PC-3 (cell line): ENCODE measurements at regions not wholly inside any gene's neighbourhood (a gene's known extent, or its start where the extent isn't known, plus 50 kb on each side); places are given as distances from the start of the nearest gene placed in this dataset.

Source experiments
- ATAC-seq: fragments of 200-7000 bp; cut with Tn5 transposase; 2 replicates; pipeline ENCODE4 v1.9.1; 2020; ENCODE audit warnings: mild to moderate bottlenecking, moderate library complexity
- BruUV-seq: library from RNA; stranded (reverse); fragments of 400-500 nt; replicated peaks from 2 replicates; lab custom pipeline; 2021; lab: Mats Ljungman, UMichigan
- CTCF ChIA-PET: fragments of 300-600 bp; sonication (Branson Sonifier 250); formaldehyde crosslinking; loops from one replicate; lab custom pipeline; 2022; ENCODE audit warnings: antibody characterized with exemption; lab: Charles Lee
- POLR2A ChIA-PET: fragments of 300-600 bp; sonication (Branson Sonifier 250); formaldehyde crosslinking; loops from one replicate; lab custom pipeline; 2022; ENCODE audit warnings: antibody characterized with exemption; ENCODE audit not compliant: unreplicated experiment; lab: Charles Lee
- DNase-seq: peaks from one replicate; pipeline ENCODE4 v3.0.0-alpha.2; 2015
- H2AFZ ChIP-seq: fragments of 300-600 bp; sonication (generic); 2 replicates; pipeline ENCODE4 v1.6.0; 2016; ENCODE audit warnings: antibody characterized with exemption, low read length
- H3F3A ChIP-seq: fragments of 300-600 bp; sonication (generic); one replicate; pipeline ENCODE4 v1.6.0; 2017; ENCODE audit warnings: antibody characterized with exemption, low read length, control low read depth, mild to moderate bottlenecking; ENCODE audit not compliant: unreplicated experiment
- H3K27ac ChIP-seq: fragments of 300-600 bp; sonication (generic); 2 replicates; pipeline ENCODE4 v1.5.1; 2016; ENCODE audit warnings: mild to moderate bottlenecking, low read length
- H3K27me3 ChIP-seq: fragments of 300-600 bp; sonication (generic); 2 replicates; pipeline ENCODE4 v1.6.1; 2016; ENCODE audit warnings: low read length, mixed read lengths
- H3K36me3 ChIP-seq: fragments of 300-600 bp; sonication (generic); 2 replicates; pipeline ENCODE4 v1.6.1; 2016; ENCODE audit warnings: low read depth, mixed run types, low read length, mixed read lengths
- H3K4me1 ChIP-seq: fragments of 300-600 bp; sonication (generic); 2 replicates; pipeline ENCODE4 v1.5.1; 2016; ENCODE audit warnings: low read length; ENCODE audit not compliant: insufficient read depth
- H3K4me2 ChIP-seq: fragments of 300-600 bp; sonication (generic); 2 replicates; pipeline ENCODE4 v1.6.0; 2016; ENCODE audit warnings: low read length
- H3K4me3 ChIP-seq: fragments of 300-600 bp; sonication (generic); 2 replicates; pipeline ENCODE4 v1.5.1; 2016; ENCODE audit warnings: mild to moderate bottlenecking, low read length, mixed read lengths
- H3K79me2 ChIP-seq: fragments of 300-600 bp; sonication (generic); 2 replicates; pipeline ENCODE4 v1.6.1; 2017; ENCODE audit warnings: low read length, mixed read lengths
- H3K9ac ChIP-seq: fragments of 300-600 bp; sonication (generic); 2 replicates; pipeline ENCODE4 v1.6.0; 2016; ENCODE audit warnings: mild to moderate bottlenecking, low read length
- H3K9me2 ChIP-seq: fragments of 300-600 bp; sonication (generic); replicated peaks from 2 replicates; pipeline ENCODE4 v1.6.1; 2016; ENCODE audit warnings: mixed run types, low read length, mixed read lengths
- H3K9me3 ChIP-seq: fragments of 300-600 bp; sonication (generic); 2 replicates; pipeline ENCODE4 v1.6.1; 2016; ENCODE audit warnings: low read length, mixed read lengths
- H4K20me1 ChIP-seq: fragments of 300-600 bp; sonication (generic); 2 replicates; pipeline ENCODE4 v1.6.1; 2016; ENCODE audit warnings: low read length, mixed read lengths
- EZH2 ChIP-seq: fragments of 300-600 bp; sonication (generic); IDR thresholded peaks from one replicate; pipeline ENCODE4 v1.6.1; 2017; ENCODE audit warnings: antibody characterized with exemption, mild to moderate bottlenecking, low read length; ENCODE audit not compliant: unreplicated experiment
- EZH2phosphoT487 ChIP-seq: fragments of 300-600 bp; sonication (generic); IDR thresholded peaks from 2 replicates; pipeline ENCODE4 v1.6.1; 2018; ENCODE audit warnings: mild to moderate bottlenecking, antibody characterized with exemption, low read length, borderline replicate concordance
- intact Hi-C: fragments of 100-400 bp; cut with micrococcal nuclease; formaldehyde crosslinking; loops from 2 replicates; pipeline ENCODE4 v1.9.0; 2023
- TF ChIP-seq, protein P1 (sequence below): fragments of 300-600 bp; sonication (generic); conservative IDR thresholded peaks from 2 replicates; pipeline ENCODE4 v1.5.1; 2017; ENCODE audit warnings: antibody characterized with exemption, low read depth, mild to moderate bottlenecking, low read length

DNA sequence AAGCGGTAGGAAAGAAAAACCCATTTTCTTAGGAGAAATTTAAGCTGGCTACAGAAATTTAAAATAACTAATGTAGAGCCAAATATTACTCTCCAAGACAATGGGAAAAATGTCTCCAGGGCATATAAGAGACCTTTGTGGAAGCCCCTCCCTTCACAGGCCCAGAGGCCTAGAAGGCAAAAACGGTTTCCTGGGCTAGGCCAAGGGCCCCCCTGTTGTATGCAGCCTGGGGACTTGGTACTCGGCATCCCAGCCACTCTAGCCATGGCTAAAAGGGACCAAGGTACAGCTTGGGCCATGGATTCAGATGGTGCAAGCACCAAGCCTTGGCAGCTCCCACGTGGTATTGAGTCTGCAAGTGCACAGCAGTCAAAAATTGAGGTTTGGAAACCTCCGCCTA, 90.1 kb downstream of the CGGBP1 start:
- ChIA-PET CTCF (no interaction called here), POLR2A (no interaction called here)
- Histone ChIP-seq H4K20me1 (no peaks in the 10 kb centered on the region), H3K4me3 (no peak overlapping the region), H2AFZ (no peak overlapping the region), H3K27ac (no peak overlapping the region), H3K4me1 (no peaks in the 10 kb centered on the region), H3K27me3 (no peaks in the 10 kb centered on the region), H3K9me2 (no peaks in the 10 kb centered on the region), H3K4me2 (no peak overlapping the region), H3K36me3 (no peaks in the 10 kb centered on the region), H3K9me3 (no peaks in the 10 kb centered on the region), H3K79me2 (no peaks in the 10 kb centered on the region), H3K9ac (no peak overlapping the region), H3F3A (no peaks in the 10 kb centered on the region)
- DNase-seq (no peak), ATAC-seq (no peak)
- no peak for TF ChIP-seq EZH2phosphoT487
- TF ChIP-seq EZH2 = no peak
- TF ChIP-seq, protein P1, sequence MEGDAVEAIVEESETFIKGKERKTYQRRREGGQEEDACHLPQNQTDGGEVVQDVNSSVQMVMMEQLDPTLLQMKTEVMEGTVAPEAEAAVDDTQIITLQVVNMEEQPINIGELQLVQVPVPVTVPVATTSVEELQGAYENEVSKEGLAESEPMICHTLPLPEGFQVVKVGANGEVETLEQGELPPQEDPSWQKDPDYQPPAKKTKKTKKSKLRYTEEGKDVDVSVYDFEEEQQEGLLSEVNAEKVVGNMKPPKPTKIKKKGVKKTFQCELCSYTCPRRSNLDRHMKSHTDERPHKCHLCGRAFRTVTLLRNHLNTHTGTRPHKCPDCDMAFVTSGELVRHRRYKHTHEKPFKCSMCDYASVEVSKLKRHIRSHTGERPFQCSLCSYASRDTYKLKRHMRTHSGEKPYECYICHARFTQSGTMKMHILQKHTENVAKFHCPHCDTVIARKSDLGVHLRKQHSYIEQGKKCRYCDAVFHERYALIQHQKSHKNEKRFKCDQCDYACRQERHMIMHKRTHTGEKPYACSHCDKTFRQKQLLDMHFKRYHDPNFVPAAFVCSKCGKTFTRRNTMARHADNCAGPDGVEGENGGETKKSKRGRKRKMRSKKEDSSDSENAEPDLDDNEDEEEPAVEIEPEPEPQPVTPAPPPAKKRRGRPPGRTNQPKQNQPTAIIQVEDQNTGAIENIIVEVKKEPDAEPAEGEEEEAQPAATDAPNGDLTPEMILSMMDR = no peak
- no TSS peak for BruUV-seq
- intact Hi-C loops = no loop called here

DNA sequence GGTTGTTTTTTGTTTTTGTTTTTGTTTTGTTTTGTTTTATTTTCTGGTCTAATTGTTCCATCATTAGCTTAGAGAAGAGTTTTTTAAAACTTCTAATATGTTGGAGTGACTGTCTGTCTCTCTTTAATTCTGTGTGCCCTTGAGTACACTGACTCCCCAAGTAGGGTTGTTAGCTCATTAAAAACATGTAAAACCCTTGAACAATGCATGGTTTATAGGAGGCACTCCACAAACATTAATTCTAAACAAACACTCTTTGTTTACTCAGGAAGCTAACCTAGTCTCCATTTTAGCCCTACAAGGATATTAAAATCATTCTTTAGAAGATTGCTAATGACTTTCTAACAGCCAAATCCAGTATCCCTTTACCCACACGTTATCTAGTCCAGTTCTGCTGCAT, 100.5 kb downstream of the CGGBP1 start:
- no peaks in the 10 kb centered on the region for H3K27me3 ChIP-seq
- POLR2A ChIA-PET = no interaction called here
- no peak overlapping the region for H3K4me3 ChIP-seq
- CTCF ChIA-PET = no interaction called here
- no peaks in the 10 kb centered on the region for H3K9me2 ChIP-seq
- no peaks in the 10 kb centered on the region for H3K36me3 ChIP-seq
- H4K20me1 ChIP-seq = no peaks in the 10 kb centered on the region
- H3K4me1 ChIP-seq = peaks cover 5% of the 10 kb centered on the region; the same call in 1 of the 2 replicates
- no peaks in the 10 kb centered on the region for H3F3A ChIP-seq
- H3K27ac ChIP-seq = no peak overlapping the region
- no peak overlapping the region for H3K9ac ChIP-seq
- DNase-seq (peak; percentile 8), ATAC-seq (peak; percentile 99)
- H3K4me2 ChIP-seq = no peak overlapping the region
- H3K79me2 ChIP-seq = no peaks in the 10 kb centered on the region
- no peak overlapping the region for H2AFZ ChIP-seq
- no TSS peak for BruUV-seq
- no peak for TF ChIP-seq EZH2phosphoT487
- TF ChIP-seq, protein P1 = no peak
- TF ChIP-seq EZH2 = no peak
- no peaks in the 10 kb centered on the region for H3K9me3 ChIP-seq
- intact Hi-C loops = no loop called here

DNA sequence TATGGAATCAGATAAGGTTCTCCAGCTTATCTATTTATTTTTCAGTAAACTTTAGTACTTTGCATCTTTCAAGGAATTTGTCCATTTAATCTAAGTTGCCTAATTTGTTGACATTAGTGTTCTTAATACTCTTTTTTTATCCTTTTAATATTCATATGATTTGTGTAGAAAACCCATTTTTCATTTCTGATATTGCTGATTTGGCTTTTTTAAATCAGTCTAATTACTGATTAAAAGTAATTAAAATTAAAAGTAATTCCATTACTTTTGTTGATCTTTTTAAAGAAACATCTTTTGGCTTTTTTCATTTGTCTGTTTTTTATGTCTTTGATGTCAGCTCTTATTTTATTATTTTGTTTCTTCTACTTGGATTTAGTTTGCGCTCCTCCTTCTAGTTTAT, 101.2 kb downstream of the CGGBP1 start:
- no peak overlapping the region for H3K4me2 ChIP-seq
- no peaks in the 10 kb centered on the region for H3K9me3 ChIP-seq
- H4K20me1 ChIP-seq = no peaks in the 10 kb centered on the region
- no peak overlapping the region for H3K9ac ChIP-seq
- no TSS peak for BruUV-seq
- no peaks in the 10 kb centered on the region for H3K79me2 ChIP-seq
- H2AFZ ChIP-seq = no peak overlapping the region
- CTCF ChIA-PET = no interaction called here
- POLR2A ChIA-PET = no interaction called here
- DNase-seq = no peak
- no peak overlapping the region for H3K27ac ChIP-seq
- intact Hi-C loops = no loop called here
- ATAC-seq = no peak
- no peaks in the 10 kb centered on the region for H3K9me2 ChIP-seq
- H3F3A ChIP-seq = no peaks in the 10 kb centered on the region
- H3K4me3 ChIP-seq = no peak overlapping the region
- H3K27me3 ChIP-seq = no peaks in the 10 kb centered on the region
- H3K36me3 ChIP-seq = no peaks in the 10 kb centered on the region
- peaks cover 5% of the 10 kb centered on the region; the same call in 1 of the 2 replicates for H3K4me1 ChIP-seq
- TF ChIP-seq EZH2phosphoT487 = no peak
- TF ChIP-seq, protein P1 = no peak
- no peak for TF ChIP-seq EZH2
